ENCODE measurements at regions not wholly inside any gene's neighbourhood (a gene's known extent, or its start where the extent isn't known, plus 50 kb on each side); places are given as distances from the start of the nearest gene placed in this dataset.

GRCh38 chr6:125637207-125637606, 112.2 kb upstream of the HEY2 start:
- ChIA-PET POLR2A (no interaction called here), CTCF (no interaction called here)
- peaks cover 5% of the 10 kb centered on the region for H3K4me1 ChIP-seq (ENCODE audit: control insufficient read depth, extremely low read depth, insufficient read depth, low read length)
- intact Hi-C loops (cut with micrococcal nuclease) (no loop called here), dilution Hi-C loops (cut with MboI; ENCODE audit: extremely low pct_ligation_motif_present, low sequenced_read_pairs) (no loop called here)
- no peaks in the 10 kb centered on the region for H3K9me1 ChIP-seq (replicated peaks; ENCODE audit: control insufficient read depth, extremely low read depth, insufficient read depth, low read length)
- H3K4me3 ChIP-seq (replicated peaks in 1 of 3; ENCODE audit: insufficient read depth in 1 of 3, low read depth in 1 of 3, low read length in 3 of 3) = no peak overlapping the region
- no peak overlapping the region for H3K9ac ChIP-seq (replicated peaks; ENCODE audit: extremely low read depth, insufficient read depth, low read length)
- no peak overlapping the region for H3K27ac ChIP-seq (ENCODE audit: insufficient read depth, low read depth, low read length)
- DNase-seq (ENCODE audit: low read depth, low spot score) (no peak), FAIRE-seq (no peak)
- no peak overlapping the region for H2AFZ ChIP-seq (ENCODE audit: low read depth, low read length)
- BruUV-seq (replicated peaks) = no TSS peak
- no peaks in the 10 kb centered on the region for H3K36me3 ChIP-seq (ENCODE audit: control insufficient read depth in 2 of 2, extremely low read depth in 1 of 2, insufficient read depth in 2 of 2, low read length in 2 of 2)
- TF ChIP-seq EZH2 (IDR thresholded peaks at IDR 0.05; ENCODE audit: borderline replicate concordance, low read depth, low read length, severe bottlenecking) (no peak), POLR2AphosphoS5 (IDR thresholded peaks at IDR 0.05; ENCODE audit: insufficient read depth, low read depth, low read length) (no peak)
- TF ChIP-seq, protein P1, sequence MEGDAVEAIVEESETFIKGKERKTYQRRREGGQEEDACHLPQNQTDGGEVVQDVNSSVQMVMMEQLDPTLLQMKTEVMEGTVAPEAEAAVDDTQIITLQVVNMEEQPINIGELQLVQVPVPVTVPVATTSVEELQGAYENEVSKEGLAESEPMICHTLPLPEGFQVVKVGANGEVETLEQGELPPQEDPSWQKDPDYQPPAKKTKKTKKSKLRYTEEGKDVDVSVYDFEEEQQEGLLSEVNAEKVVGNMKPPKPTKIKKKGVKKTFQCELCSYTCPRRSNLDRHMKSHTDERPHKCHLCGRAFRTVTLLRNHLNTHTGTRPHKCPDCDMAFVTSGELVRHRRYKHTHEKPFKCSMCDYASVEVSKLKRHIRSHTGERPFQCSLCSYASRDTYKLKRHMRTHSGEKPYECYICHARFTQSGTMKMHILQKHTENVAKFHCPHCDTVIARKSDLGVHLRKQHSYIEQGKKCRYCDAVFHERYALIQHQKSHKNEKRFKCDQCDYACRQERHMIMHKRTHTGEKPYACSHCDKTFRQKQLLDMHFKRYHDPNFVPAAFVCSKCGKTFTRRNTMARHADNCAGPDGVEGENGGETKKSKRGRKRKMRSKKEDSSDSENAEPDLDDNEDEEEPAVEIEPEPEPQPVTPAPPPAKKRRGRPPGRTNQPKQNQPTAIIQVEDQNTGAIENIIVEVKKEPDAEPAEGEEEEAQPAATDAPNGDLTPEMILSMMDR (IDR thresholded peaks at IDR 0.05; ENCODE audit: extremely low read depth in 1 of 2, insufficient read depth in 1 of 2, low read depth in 1 of 2, low read length in 2 of 2) = no peak
- no peaks in the 10 kb centered on the region for H4K20me1 ChIP-seq (replicated peaks; ENCODE audit: control insufficient read depth, extremely low read depth, insufficient read depth, low read length)
- peaks cover 0 to 5% of the 10 kb centered on the region in 2 experiments for H3K27me3 ChIP-seq (ENCODE audit: control insufficient read depth in 2 of 2, insufficient read depth in 2 of 2, low read length in 2 of 2)
- no peaks in the 10 kb centered on the region for H3K79me2 ChIP-seq (ENCODE audit: control insufficient read depth, insufficient read depth, low read length)
- H3K9me3 ChIP-seq (replicated peaks; ENCODE audit: control insufficient read depth, insufficient read depth, low read length) = no peaks in the 10 kb centered on the region
- H3K4me2 ChIP-seq (ENCODE audit: insufficient read depth, low read length) = no peak overlapping the region

- intact Hi-C loops (cut with micrococcal nuclease) = no loop called here
- H3K9me3 ChIP-seq (replicated peaks; ENCODE audit: control insufficient read depth, insufficient read depth, low read length) = no peaks in the 10 kb centered on the region
- H3K36me3 ChIP-seq (ENCODE audit: control insufficient read depth in 2 of 2, extremely low read depth in 1 of 2, insufficient read depth in 2 of 2, low read length in 2 of 2) = no peaks in the 10 kb centered on the region
- H3K4me1 ChIP-seq (ENCODE audit: control insufficient read depth, extremely low read depth, insufficient read depth, low read length) = peaks cover 5% of the 10 kb centered on the region
- H3K9ac ChIP-seq (replicated peaks; ENCODE audit: extremely low read depth, insufficient read depth, low read length) = no peak overlapping the region
- no peaks in the 10 kb centered on the region for H3K27me3 ChIP-seq (ENCODE audit: control insufficient read depth in 2 of 2, insufficient read depth in 2 of 2, low read length in 2 of 2)
- H3K4me3 ChIP-seq (replicated peaks in 1 of 3; ENCODE audit: insufficient read depth in 1 of 3, low read depth in 1 of 3, low read length in 3 of 3) = no peak overlapping the region
- dilution Hi-C loops (cut with MboI; ENCODE audit: extremely low pct_ligation_motif_present, low sequenced_read_pairs) = no loop called here
- TF ChIP-seq EZH2 (IDR thresholded peaks at IDR 0.05; ENCODE audit: borderline replicate concordance, low read depth, low read length, severe bottlenecking) = no peak
- TF ChIP-seq MYC (IDR thresholded peaks at IDR 0.05; ENCODE audit: low read depth, low read length) = no peak
- TF ChIP-seq, protein P2, sequence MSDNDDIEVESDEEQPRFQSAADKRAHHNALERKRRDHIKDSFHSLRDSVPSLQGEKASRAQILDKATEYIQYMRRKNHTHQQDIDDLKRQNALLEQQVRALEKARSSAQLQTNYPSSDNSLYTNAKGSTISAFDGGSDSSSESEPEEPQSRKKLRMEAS (IDR thresholded peaks at IDR 0.05; ENCODE audit: insufficient read depth, insufficient read length) = no peak
- no peak for TF ChIP-seq JUN (IDR thresholded peaks at IDR 0.05; ENCODE audit: borderline replicate concordance, insufficient read depth, insufficient read length, low read depth)
- no peak for TF ChIP-seq POLR2A (IDR thresholded peaks at IDR 0.05; ENCODE audit: low read depth, low read length)
- TF ChIP-seq, protein P1 (IDR thresholded peaks at IDR 0.05; ENCODE audit: extremely low read depth in 1 of 2, insufficient read depth in 1 of 2, low read depth in 1 of 2, low read length in 2 of 2) = no peak
- TF ChIP-seq FOS (IDR thresholded peaks at IDR 0.05; ENCODE audit: borderline replicate concordance, insufficient read depth, low read length) = peak; percentile 42
- TF ChIP-seq GATA2 (IDR thresholded peaks at IDR 0.05; ENCODE audit: insufficient read depth, insufficient read length, low read depth, low read length) = peak; percentile 17
- TF ChIP-seq POLR2AphosphoS5 (IDR thresholded peaks at IDR 0.05; ENCODE audit: insufficient read depth, low read depth, low read length) = no peak
- no peaks in the 10 kb centered on the region for H4K20me1 ChIP-seq (replicated peaks; ENCODE audit: control insufficient read depth, extremely low read depth, insufficient read depth, low read length)
- BruUV-seq (replicated peaks) = no TSS peak
- H3K9me1 ChIP-seq (replicated peaks; ENCODE audit: control insufficient read depth, extremely low read depth, insufficient read depth, low read length) = no peaks in the 10 kb centered on the region
- H3K79me2 ChIP-seq (ENCODE audit: control insufficient read depth, insufficient read depth, low read length) = no peaks in the 10 kb centered on the region
- no peak overlapping the region for H3K4me2 ChIP-seq (ENCODE audit: insufficient read depth, low read length)
- H3K27ac ChIP-seq (ENCODE audit: insufficient read depth, low read depth, low read length) = peak overlapping the region; percentile 35
- ChIA-PET POLR2A (no interaction called here), CTCF (interaction anchor here (1.3 to 1.5 kb wide), 2 partner anchors 10 to 229 kb away, joined by 3 to 4 read pairs; no protein-coding TSS in a partner anchor)
- peak; percentile 96 for FAIRE-seq
- no peak overlapping the region for H2AFZ ChIP-seq (ENCODE audit: low read depth, low read length)
- peak; percentile 49 for DNase-seq (ENCODE audit: low read depth, low spot score)
Observed at GRCh38 chr6:125639466-125640020, 109.9 kb upstream of the HEY2 start.

All from endothelial cell of umbilical vein (primary cell).